ENCODE measurements at regions not wholly inside any gene's neighbourhood (a gene's known extent, or its start where the extent isn't known, plus 50 kb on each side); places are given as distances from the start of the nearest gene placed in this dataset.

DNA sequence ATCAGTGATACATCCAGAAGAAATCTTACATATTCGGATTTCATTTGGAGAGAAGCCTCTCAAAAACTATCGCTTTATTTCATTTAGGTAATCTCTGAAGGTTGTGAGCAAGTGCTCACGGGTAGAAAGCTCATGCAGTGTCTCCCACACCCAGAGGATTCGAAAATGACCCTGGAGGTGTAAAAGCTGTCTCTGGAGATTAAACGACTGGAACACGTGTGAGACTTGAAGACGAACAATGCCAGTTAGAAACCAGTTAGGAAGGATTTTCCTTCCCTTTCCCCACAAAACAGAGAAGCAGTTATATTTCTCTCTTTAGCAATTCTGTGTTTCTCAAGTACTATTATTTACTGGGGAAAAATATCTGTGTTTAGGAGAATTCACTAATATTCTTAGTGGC lies 92.5 kb upstream of the CD55 start:
- TF ChIP-seq CTCF (IDR thresholded peaks at IDR 0.05; ENCODE audit: insufficient read depth, low read depth, low read length) (no peak), EZH2 (IDR thresholded peaks at IDR 0.05; ENCODE audit: insufficient read depth, low read length) (no peak)

All from astrocyte (in vitro differentiated cells and primary cell).